ENCODE measurements at regions not wholly inside any gene's neighbourhood (a gene's known extent, or its start where the extent isn't known, plus 50 kb on each side); places are given as distances from the start of the nearest gene placed in this dataset.

GRCh38 chr18:47729356-47729755 is 201.1 kb downstream of the SMAD2 start:
- CTCF ChIA-PET: no interaction called here
- POLR2A ChIA-PET: no interaction called here
- FAIRE-seq (no peak), DNase-seq (ENCODE audit: low read depth, low spot score) (no peak)
- Histone ChIP-seq H3K4me2 (ENCODE audit: insufficient read depth, low read length) (no peak overlapping the region), H3K79me2 (ENCODE audit: control insufficient read depth, insufficient read depth, low read length) (no peaks in the 10 kb centered on the region), H3K27ac (ENCODE audit: insufficient read depth, low read depth, low read length) (no peak overlapping the region), H3K4me3 (replicated peaks in 1 of 3; ENCODE audit: insufficient read depth in 1 of 3, low read depth in 1 of 3, low read length in 3 of 3) (no peak overlapping the region), H3K9me3 (replicated peaks; ENCODE audit: control insufficient read depth, insufficient read depth, low read length) (no peaks in the 10 kb centered on the region), H2AFZ (ENCODE audit: low read depth, low read length) (no peak overlapping the region), H4K20me1 (replicated peaks; ENCODE audit: control insufficient read depth, extremely low read depth, insufficient read depth, low read length) (no peaks in the 10 kb centered on the region), H3K27me3 (ENCODE audit: control insufficient read depth in 2 of 2, insufficient read depth in 2 of 2, low read length in 2 of 2) (no peaks in the 10 kb centered on the region), H3K4me1 (ENCODE audit: control insufficient read depth, extremely low read depth, insufficient read depth, low read length) (no peaks in the 10 kb centered on the region), H3K9ac (replicated peaks; ENCODE audit: extremely low read depth, insufficient read depth, low read length) (no peak overlapping the region), H3K9me1 (replicated peaks; ENCODE audit: control insufficient read depth, extremely low read depth, insufficient read depth, low read length) (no peaks in the 10 kb centered on the region), H3K36me3 (ENCODE audit: control insufficient read depth in 2 of 2, extremely low read depth in 1 of 2, insufficient read depth in 2 of 2, low read length in 2 of 2) (no peaks in the 10 kb centered on the region)
- intact Hi-C loops (cut with micrococcal nuclease) (no loop called here), dilution Hi-C loops (cut with MboI; ENCODE audit: extremely low pct_ligation_motif_present, low sequenced_read_pairs) (no loop called here)
- BruUV-seq (replicated peaks): no TSS peak
- TF ChIP-seq FOS (IDR thresholded peaks at IDR 0.05; ENCODE audit: borderline replicate concordance, insufficient read depth, low read length) (no peak), EZH2 (IDR thresholded peaks at IDR 0.05; ENCODE audit: borderline replicate concordance, low read depth, low read length, severe bottlenecking) (no peak), GATA2 (IDR thresholded peaks at IDR 0.05; ENCODE audit: insufficient read depth, insufficient read length, low read depth, low read length) (no peak), CTCF (IDR thresholded peaks at IDR 0.05; ENCODE audit: extremely low read depth in 1 of 2, insufficient read depth in 1 of 2, low read depth in 1 of 2, low read length in 2 of 2) (no peak), MYC (IDR thresholded peaks at IDR 0.05; ENCODE audit: low read depth, low read length) (no peak), MAX (IDR thresholded peaks at IDR 0.05; ENCODE audit: insufficient read depth, insufficient read length) (no peak), JUN (IDR thresholded peaks at IDR 0.05; ENCODE audit: borderline replicate concordance, insufficient read depth, insufficient read length, low read depth) (no peak), POLR2AphosphoS5 (IDR thresholded peaks at IDR 0.05; ENCODE audit: insufficient read depth, low read depth, low read length) (no peak), POLR2A (IDR thresholded peaks at IDR 0.05; ENCODE audit: low read depth, low read length) (no peak)
